ENCODE measurements at regions not wholly inside any gene's neighbourhood (a gene's known extent, or its start where the extent isn't known, plus 50 kb on each side); places are given as distances from the start of the nearest gene placed in this dataset.

- ATAC-seq (replicated peaks in 1 of 2): no peak
Observed at GRCh38 chr13:26984337-26984736, 187.3 kb downstream of the USP12 start.

GRCh38 chr13:26983543-26984320 is 187.9 kb downstream of the USP12 start:
- H3K4me3 Mint-ChIP-seq: no peak overlapping the region
- H3K4me1 Mint-ChIP-seq (ENCODE audit: low read depth): peaks cover 9% of the 10 kb centered on the region
- H3K36me3 Mint-ChIP-seq (ENCODE audit: insufficient read depth in 2 of 2): no peaks in the 10 kb centered on the region
- H3K9me3 Mint-ChIP-seq: no peaks in the 10 kb centered on the region
- ATAC-seq (replicated peaks in 1 of 2): peak in 1 of 2 donors; percentile 54
- DNase-seq: no peak
- H3K27ac Mint-ChIP-seq: no peak overlapping the region
- peaks cover 33% of the 10 kb centered on the region for H3K27me3 Mint-ChIP-seq (ENCODE audit: low read depth)

More at GRCh38 chr13:26984337-26984736, 187.3 kb downstream of the USP12 start:
- H3K27me3 Mint-ChIP-seq (ENCODE audit: low read depth): peaks cover 33% of the 10 kb centered on the region
- H3K27ac Mint-ChIP-seq: no peak overlapping the region
- H3K4me1 Mint-ChIP-seq (ENCODE audit: low read depth): peaks cover 9% of the 10 kb centered on the region
- no peaks in the 10 kb centered on the region for H3K36me3 Mint-ChIP-seq (ENCODE audit: insufficient read depth in 2 of 2)
- no peak for DNase-seq
- H3K9me3 Mint-ChIP-seq: no peaks in the 10 kb centered on the region
- H3K4me3 Mint-ChIP-seq: no peak overlapping the region

GRCh38 chr13:26980099-26981031 is 191.2 kb downstream of the USP12 start:
- no peaks in the 10 kb centered on the region for H3K36me3 Mint-ChIP-seq (ENCODE audit: insufficient read depth in 2 of 2)
- H3K4me3 Mint-ChIP-seq: no peak overlapping the region
- no peak for DNase-seq
- H3K9me3 Mint-ChIP-seq: no peaks in the 10 kb centered on the region
- peaks cover 12% of the 10 kb centered on the region for H3K27me3 Mint-ChIP-seq (ENCODE audit: low read depth)
- no peak overlapping the region for H3K27ac Mint-ChIP-seq
- H3K4me1 Mint-ChIP-seq (ENCODE audit: low read depth): peaks cover 9% of the 10 kb centered on the region
- ATAC-seq (replicated peaks in 1 of 2): no peak

GRCh38 chr13:26979334-26979733 is 192.3 kb downstream of the USP12 start:
- Mint-ChIP-seq H3K9me3 (no peaks in the 10 kb centered on the region), H3K27me3 (ENCODE audit: low read depth) (peaks cover 10% of the 10 kb centered on the region), H3K36me3 (ENCODE audit: insufficient read depth in 2 of 2) (no peaks in the 10 kb centered on the region), H3K27ac (no peak overlapping the region), H3K4me1 (ENCODE audit: low read depth) (peaks cover 8% of the 10 kb centered on the region), H3K4me3 (no peak overlapping the region)
- DNase-seq (no peak), ATAC-seq (replicated peaks in 1 of 2) (no peak)

- no peak for DNase-seq
- no peak for ATAC-seq (replicated peaks in 1 of 2)
Observed at GRCh38 chr13:26978081-26978860, 193.3 kb downstream of the USP12 start.

GRCh38 chr13:26977541-26977940 is 194.1 kb downstream of the USP12 start:
- Mint-ChIP-seq H3K27ac (no peak overlapping the region), H3K4me1 (ENCODE audit: low read depth) (no peaks in the 10 kb centered on the region), H3K27me3 (ENCODE audit: low read depth) (peaks cover 6% of the 10 kb centered on the region), H3K4me3 (no peak overlapping the region), H3K9me3 (peaks cover 1 to 4% of the 10 kb centered on the region in 2 donors), H3K36me3 (ENCODE audit: insufficient read depth in 2 of 2) (peaks cover 0 to 1% of the 10 kb centered on the region in 2 donors)
- DNase-seq (no peak), ATAC-seq (replicated peaks in 1 of 2) (no peak)

More at GRCh38 chr13:26978081-26978860, 193.3 kb downstream of the USP12 start:
- peaks cover 6% of the 10 kb centered on the region for H3K27me3 Mint-ChIP-seq (ENCODE audit: low read depth)
- no peaks in the 10 kb centered on the region for H3K36me3 Mint-ChIP-seq (ENCODE audit: insufficient read depth in 2 of 2)
- H3K27ac Mint-ChIP-seq: no peak overlapping the region
- H3K4me3 Mint-ChIP-seq: no peak overlapping the region
- peaks cover 0 to 1% of the 10 kb centered on the region in 2 donors for H3K9me3 Mint-ChIP-seq
- no peaks in the 10 kb centered on the region for H3K4me1 Mint-ChIP-seq (ENCODE audit: low read depth)

- Mint-ChIP-seq H3K4me3 (no peak overlapping the region), H3K4me1 (ENCODE audit: low read depth) (no peaks in the 10 kb centered on the region), H3K36me3 (ENCODE audit: insufficient read depth in 2 of 2) (peaks cover 0 to 1% of the 10 kb centered on the region in 2 donors), H3K27me3 (ENCODE audit: low read depth) (peaks cover 6% of the 10 kb centered on the region), H3K9me3 (peaks cover 1 to 4% of the 10 kb centered on the region in 2 donors), H3K27ac (no peak overlapping the region)
- ATAC-seq (replicated peaks in 1 of 2) (no peak), DNase-seq (no peak)
Observed at GRCh38 chr13:26976313-26976712, 195.3 kb downstream of the USP12 start.

GRCh38 chr13:26973946-26974345 is 197.7 kb downstream of the USP12 start:
- H3K9me3 Mint-ChIP-seq: peaks cover 1 to 4% of the 10 kb centered on the region in 2 donors
- ATAC-seq (replicated peaks in 1 of 2) (no peak), DNase-seq (no peak)
- H3K27ac Mint-ChIP-seq: no peak overlapping the region
- H3K4me1 Mint-ChIP-seq (ENCODE audit: low read depth): no peaks in the 10 kb centered on the region
- no peak overlapping the region for H3K4me3 Mint-ChIP-seq
- H3K27me3 Mint-ChIP-seq (ENCODE audit: low read depth): no peaks in the 10 kb centered on the region
- peaks cover 0 to 1% of the 10 kb centered on the region in 2 donors for H3K36me3 Mint-ChIP-seq (ENCODE audit: insufficient read depth in 2 of 2)

- no peak overlapping the region for H3K27ac Mint-ChIP-seq
- ATAC-seq (replicated peaks in 1 of 2) (no peak), DNase-seq (no peak)
- no peak overlapping the region for H3K4me3 Mint-ChIP-seq
- H3K9me3 Mint-ChIP-seq: peaks cover 1 to 4% of the 10 kb centered on the region in 2 donors
- no peaks in the 10 kb centered on the region for H3K27me3 Mint-ChIP-seq (ENCODE audit: low read depth)
- peaks cover 0 to 1% of the 10 kb centered on the region in 2 donors for H3K36me3 Mint-ChIP-seq (ENCODE audit: insufficient read depth in 2 of 2)
- no peaks in the 10 kb centered on the region for H3K4me1 Mint-ChIP-seq (ENCODE audit: low read depth)
Observed at GRCh38 chr13:26973295-26973694, 198.3 kb downstream of the USP12 start.

- H3K4me3 Mint-ChIP-seq: no peak overlapping the region
- H3K27me3 Mint-ChIP-seq (ENCODE audit: low read depth): no peaks in the 10 kb centered on the region
- peaks cover 0 to 1% of the 10 kb centered on the region in 2 donors for H3K36me3 Mint-ChIP-seq (ENCODE audit: insufficient read depth in 2 of 2)
- DNase-seq: peak; percentile 29 to 30
- peaks cover 1 to 4% of the 10 kb centered on the region in 2 donors for H3K9me3 Mint-ChIP-seq
- H3K4me1 Mint-ChIP-seq (ENCODE audit: low read depth): no peaks in the 10 kb centered on the region
- peak; percentile 38 to 62 for ATAC-seq (replicated peaks in 1 of 2)
- no peak overlapping the region for H3K27ac Mint-ChIP-seq
Observed at GRCh38 chr13:26971990-26972887, 199.4 kb downstream of the USP12 start.

- H3K4me3 Mint-ChIP-seq: no peak overlapping the region
- H3K27me3 Mint-ChIP-seq (ENCODE audit: low read depth): no peaks in the 10 kb centered on the region
- ATAC-seq (replicated peaks in 1 of 2): no peak
- peaks cover 0 to 1% of the 10 kb centered on the region in 2 donors for H3K36me3 Mint-ChIP-seq (ENCODE audit: insufficient read depth in 2 of 2)
- H3K4me1 Mint-ChIP-seq (ENCODE audit: low read depth): no peaks in the 10 kb centered on the region
- no peak overlapping the region for H3K27ac Mint-ChIP-seq
- H3K9me3 Mint-ChIP-seq: peaks cover 1 to 4% of the 10 kb centered on the region in 2 donors
- no peak for DNase-seq
Observed at GRCh38 chr13:26968431-26969341, 202.9 kb downstream of the USP12 start.

Data from activated T-cell treated with anti-CD3 and anti-CD28 coated beads, Interleukin-2, amount 50 U/mL, for 72 hours (primary cell).